Endothelial cell of umbilical vein (primary cell): ENCODE measurements at regions not wholly inside any gene's neighbourhood (a gene's known extent, or its start where the extent isn't known, plus 50 kb on each side); places are given as distances from the start of the nearest gene placed in this dataset.

Experiments
- EZH2 ChIP-seq: IDR thresholded peaks from 2 replicates; pipeline ENCODE4 v1.6.1; 2012; ENCODE audit warnings: borderline replicate concordance, low read depth, mild to moderate bottlenecking, moderate library complexity, low read length, inconsistent platforms; ENCODE audit not compliant: severe bottlenecking
- GATA2 ChIP-seq: IDR thresholded peaks from 2 replicates; pipeline ENCODE4 v1.7.0; 2011; ENCODE audit warnings: low read depth, mild to moderate bottlenecking, moderate library complexity, mixed read lengths, low read length; ENCODE audit not compliant: insufficient read length, insufficient read depth
- JUN ChIP-seq: IDR thresholded peaks from 2 replicates; pipeline ENCODE4 v1.6.1; 2011; ENCODE audit warnings: borderline replicate concordance, low read depth; ENCODE audit not compliant: insufficient read length, insufficient read depth
- POLR2AphosphoS5 ChIP-seq: IDR thresholded peaks from 2 replicates; pipeline ENCODE4 v1.6.1; 2012; ENCODE audit warnings: low read depth, mild to moderate bottlenecking, control low read depth, low read length, moderate library complexity; ENCODE audit not compliant: insufficient read depth
- TF ChIP-seq, protein P1 (sequence below), 2 donors: IDR thresholded peaks; 1 replicate in 1 of 2; 2 replicates in 1 of 2; pipeline ENCODE4 v1.5.1; 2011; ENCODE audit warnings: low read length in 2 of 2, mild to moderate bottlenecking in 2 of 2, moderate library complexity in 2 of 2, control low read depth in 1 of 2, inconsistent platforms in 1 of 2, low read depth in 1 of 2; ENCODE audit not compliant: insufficient read depth in 1 of 2; ENCODE audit errors: extremely low read depth in 1 of 2
- TF ChIP-seq, protein P2 (sequence below): IDR thresholded peaks from 2 replicates; pipeline ENCODE4 v1.6.1; 2011; ENCODE audit not compliant: insufficient read depth, insufficient read length

DNA sequence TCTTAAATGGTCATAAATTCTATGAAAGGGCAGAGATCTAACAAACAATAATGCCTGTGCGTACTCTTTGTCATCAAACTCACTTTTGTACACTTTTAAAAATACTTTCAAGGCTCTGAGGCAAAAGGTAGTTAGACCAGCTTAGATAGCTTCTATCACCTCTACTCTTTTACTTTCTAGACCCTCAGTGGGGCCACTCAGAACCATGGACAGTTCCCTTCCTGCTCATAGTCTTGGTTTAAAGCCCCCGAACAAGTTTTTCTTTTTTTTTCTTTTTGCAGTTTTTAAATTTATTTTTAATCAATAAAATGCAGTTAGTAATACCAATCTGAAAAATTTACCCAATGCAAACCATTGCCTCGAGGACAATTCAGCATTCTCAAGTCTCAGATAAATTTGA is 460.5 kb upstream of the CNKSR2 start:
- TF ChIP-seq, protein P1, sequence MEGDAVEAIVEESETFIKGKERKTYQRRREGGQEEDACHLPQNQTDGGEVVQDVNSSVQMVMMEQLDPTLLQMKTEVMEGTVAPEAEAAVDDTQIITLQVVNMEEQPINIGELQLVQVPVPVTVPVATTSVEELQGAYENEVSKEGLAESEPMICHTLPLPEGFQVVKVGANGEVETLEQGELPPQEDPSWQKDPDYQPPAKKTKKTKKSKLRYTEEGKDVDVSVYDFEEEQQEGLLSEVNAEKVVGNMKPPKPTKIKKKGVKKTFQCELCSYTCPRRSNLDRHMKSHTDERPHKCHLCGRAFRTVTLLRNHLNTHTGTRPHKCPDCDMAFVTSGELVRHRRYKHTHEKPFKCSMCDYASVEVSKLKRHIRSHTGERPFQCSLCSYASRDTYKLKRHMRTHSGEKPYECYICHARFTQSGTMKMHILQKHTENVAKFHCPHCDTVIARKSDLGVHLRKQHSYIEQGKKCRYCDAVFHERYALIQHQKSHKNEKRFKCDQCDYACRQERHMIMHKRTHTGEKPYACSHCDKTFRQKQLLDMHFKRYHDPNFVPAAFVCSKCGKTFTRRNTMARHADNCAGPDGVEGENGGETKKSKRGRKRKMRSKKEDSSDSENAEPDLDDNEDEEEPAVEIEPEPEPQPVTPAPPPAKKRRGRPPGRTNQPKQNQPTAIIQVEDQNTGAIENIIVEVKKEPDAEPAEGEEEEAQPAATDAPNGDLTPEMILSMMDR (IDR thresholded peaks at IDR 0.05; ENCODE audit: extremely low read depth in 1 of 2, insufficient read depth in 1 of 2, low read depth in 1 of 2, low read length in 2 of 2): no peak
- TF ChIP-seq JUN: no peak
- TF ChIP-seq EZH2: no peak
- TF ChIP-seq POLR2AphosphoS5: no peak
- no peak for TF ChIP-seq GATA2
- TF ChIP-seq, protein P2, sequence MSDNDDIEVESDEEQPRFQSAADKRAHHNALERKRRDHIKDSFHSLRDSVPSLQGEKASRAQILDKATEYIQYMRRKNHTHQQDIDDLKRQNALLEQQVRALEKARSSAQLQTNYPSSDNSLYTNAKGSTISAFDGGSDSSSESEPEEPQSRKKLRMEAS: no peak
